GM19025 (cell line): ENCODE measurements at regions not wholly inside any gene's neighbourhood (a gene's known extent, or its start where the extent isn't known, plus 50 kb on each side); places are given as distances from the start of the nearest gene placed in this dataset.

Source experiments
- ATAC-seq: cut with Tn5 transposase; IDR thresholded peaks from one replicate; pipeline ENCODE4 v1.9.1; 2021; ENCODE audit warnings: mild to moderate bottlenecking, low read depth, moderate library complexity; ENCODE audit not compliant: unreplicated experiment

DNA sequence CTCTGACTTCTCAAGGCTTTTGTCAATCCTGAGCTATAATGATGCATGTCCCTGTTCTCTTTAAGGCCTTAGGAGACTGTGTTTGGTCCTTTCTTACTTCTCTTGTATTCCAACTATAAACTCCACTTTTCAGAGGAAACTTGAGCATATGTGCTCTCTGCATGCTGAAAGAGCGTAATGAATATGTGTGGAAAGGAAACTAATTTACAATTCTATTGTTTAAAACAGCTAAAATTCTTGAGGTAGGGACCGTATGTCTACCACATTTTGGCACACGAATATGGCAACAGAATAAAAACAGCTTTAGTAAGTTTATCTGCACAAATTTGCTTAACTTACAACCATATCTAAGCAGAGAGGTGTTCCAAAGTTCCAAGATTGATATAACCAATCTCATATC, 242.0 kb upstream of the DCBLD2 start:
- ATAC-seq = no peak

DNA sequence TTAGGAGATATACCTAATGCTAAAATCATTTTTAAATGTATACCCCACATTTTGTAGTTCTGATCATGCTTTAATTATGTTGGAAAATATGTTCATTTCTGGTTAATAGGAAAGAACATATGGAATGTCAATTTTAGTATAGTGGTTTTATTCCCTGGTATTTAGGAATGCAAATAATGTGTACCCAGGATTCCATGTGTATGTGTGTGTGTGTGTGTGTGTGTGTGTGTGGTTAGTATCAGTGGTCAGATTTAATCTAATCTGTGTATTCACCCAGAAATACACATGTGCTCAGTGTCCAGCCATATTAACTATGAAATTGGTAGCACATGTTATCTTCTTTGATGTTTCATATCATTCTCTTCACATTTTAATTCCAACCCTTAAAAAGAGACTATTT, 233.5 kb upstream of the DCBLD2 start:
- ATAC-seq = no peak

DNA sequence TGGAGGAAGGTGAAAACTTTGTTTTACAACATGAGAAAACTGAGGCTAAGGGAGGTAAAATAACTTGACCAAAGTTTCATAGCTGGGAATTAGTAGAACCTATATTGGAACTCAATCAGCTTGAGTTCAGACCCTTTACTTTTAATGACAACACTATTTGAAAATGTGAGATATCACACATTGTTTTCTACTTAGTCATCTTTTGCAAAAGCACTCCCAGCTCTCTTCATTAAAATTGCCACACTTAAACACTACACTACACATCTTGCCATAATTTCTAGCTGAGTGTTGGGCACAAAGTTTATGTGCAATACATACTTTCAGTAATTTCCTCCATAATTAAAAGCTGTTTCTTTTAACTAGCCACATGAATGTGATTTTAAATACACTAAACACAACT, 230.4 kb upstream of the DCBLD2 start:
- ATAC-seq = no peak

DNA sequence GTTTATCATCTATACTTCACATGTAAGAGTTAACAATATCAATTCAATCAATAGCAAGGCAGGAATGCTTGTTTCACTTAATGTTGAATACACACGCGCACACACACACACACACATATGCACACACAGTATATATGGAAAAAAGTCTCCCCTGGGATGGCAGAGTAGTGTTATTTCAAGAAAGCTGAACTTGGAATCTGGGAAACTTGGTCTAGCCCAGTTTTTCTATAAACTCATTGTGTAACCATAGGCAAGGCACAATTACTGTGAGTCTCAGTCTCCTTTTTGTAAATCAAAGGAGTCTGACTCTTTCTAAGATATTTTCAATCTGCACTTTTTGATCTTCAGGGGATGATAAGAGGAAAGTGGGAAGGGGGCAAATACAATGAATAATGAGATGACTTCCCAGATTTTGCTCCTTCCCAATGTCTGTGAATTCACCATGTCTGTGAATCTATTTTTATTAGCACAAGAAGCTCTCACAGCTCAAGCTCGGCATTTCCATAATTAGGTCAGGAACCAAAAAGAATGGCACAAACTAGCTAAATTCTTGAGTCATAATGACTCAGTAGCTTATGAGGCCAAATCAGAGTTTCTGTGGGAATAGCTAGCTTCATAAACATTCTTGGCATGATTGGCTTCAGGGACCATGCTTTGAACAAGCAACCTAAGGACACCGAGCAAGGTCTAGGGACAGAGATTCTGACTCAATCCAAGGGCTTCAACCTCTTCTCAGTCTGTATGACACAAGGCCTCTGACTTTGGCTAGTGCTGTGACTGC, 227.4 kb upstream of the DCBLD2 start:
- ATAC-seq = no peak

DNA sequence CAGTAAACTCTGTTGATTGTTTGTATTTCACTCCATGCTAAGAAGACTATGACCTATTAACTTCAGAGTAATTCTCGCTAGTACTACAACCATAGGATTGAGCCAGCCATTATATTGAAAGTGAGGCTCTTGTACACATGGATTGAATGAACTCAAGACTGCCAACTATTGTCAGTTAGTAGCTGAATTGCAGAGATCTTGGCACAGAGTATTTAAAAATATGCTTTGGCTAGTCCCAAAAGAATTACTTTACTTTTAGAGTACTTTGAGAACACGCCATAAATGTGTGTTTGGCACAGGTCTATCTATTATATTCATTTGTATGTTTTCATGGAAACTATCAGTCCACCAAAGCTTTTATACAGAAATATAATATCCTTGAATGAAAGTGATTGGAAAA, 226.7 kb upstream of the DCBLD2 start:
- no peak for ATAC-seq

DNA sequence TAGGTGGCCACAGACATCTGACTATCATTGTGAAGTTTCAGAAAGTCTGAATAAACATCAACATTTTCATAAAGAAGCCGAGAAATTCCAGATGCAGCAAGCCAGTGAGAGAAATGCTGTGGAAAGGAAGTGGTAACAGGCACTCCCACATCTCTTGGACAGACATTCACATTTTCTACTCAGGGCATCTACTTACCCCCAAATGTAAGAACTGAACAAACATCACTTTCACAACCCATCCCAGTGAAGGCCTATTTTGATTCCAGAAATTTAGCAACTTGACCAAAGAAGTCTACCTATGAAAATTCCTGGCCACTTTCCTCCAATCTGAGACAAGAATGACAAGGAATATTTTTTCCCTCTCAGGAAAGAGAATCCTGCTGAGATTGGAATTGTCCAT, 224.8 kb upstream of the DCBLD2 start:
- ATAC-seq = no peak

DNA sequence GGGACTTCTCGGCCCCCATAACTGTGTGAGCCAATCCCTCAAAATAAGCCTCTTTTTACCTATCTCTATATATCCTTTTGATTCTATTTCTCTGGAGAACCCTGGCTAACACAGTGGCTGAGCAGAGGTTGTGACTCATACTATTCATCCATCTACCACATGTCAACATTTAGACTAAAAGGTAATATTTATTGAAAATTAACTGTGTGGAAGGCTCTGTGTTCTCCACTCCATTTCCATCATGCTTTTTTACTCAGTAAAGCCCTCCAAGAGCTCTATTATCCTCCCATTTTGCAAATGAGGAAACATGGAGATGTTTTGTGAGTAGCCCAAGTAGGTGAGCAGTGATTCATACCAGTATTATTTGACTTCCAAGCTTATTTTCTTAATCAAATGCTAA, 217.9 kb upstream of the DCBLD2 start:
- no peak for ATAC-seq

DNA sequence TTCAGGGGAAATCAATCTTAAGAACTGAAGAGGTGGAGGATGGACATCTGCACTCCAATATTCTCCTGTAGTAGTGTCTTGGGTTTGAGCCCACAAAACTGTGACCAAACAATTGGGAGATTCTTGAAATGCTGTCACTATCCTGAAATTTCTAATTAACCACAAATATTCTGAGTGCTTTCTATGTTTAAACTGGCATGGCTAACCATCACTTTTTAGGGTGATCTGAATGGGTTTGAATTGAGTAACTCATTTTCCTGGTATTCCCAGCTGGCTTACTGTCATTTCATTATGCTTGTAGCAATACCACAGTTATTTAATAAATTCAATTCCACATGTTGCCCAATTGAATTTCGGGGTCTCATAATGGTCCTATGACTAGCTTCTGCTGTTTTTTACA, 216.9 kb upstream of the DCBLD2 start:
- ATAC-seq = no peak

DNA sequence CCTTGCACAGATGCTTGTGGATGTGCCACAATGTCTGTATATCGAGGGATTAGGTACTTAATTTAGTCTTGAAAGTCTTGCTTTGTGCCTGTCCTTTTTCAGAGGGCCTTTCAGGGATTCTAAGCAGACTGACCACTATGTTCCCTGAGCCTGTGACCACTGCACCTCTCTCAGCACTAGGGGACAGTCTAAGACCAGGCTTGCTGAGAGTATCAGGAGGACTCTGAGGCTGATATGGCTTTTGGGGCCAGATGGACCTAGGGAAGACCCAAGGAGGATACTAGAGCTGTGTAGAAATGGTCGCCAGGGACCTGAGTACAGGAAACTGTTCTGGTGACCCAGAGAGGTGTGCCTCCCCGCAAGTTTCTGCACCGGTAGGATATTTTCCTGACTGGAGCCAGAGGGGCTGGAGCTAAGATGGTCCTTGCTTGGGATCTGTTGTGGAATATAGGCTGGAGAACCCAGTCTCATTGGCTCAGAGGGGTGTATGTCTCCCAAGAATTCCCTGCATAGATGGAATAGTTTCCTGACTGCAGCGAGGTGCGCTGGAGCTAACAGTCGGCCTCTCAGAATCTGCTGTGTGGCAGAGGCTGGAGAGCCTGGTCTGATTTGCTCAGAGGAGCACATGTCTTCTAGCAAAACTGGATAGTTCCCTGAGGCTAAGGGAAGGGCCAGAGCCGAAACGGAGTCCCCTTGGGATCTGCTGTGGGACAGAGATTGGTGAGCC, 213.2 kb upstream of the DCBLD2 start:
- no peak for ATAC-seq

DNA sequence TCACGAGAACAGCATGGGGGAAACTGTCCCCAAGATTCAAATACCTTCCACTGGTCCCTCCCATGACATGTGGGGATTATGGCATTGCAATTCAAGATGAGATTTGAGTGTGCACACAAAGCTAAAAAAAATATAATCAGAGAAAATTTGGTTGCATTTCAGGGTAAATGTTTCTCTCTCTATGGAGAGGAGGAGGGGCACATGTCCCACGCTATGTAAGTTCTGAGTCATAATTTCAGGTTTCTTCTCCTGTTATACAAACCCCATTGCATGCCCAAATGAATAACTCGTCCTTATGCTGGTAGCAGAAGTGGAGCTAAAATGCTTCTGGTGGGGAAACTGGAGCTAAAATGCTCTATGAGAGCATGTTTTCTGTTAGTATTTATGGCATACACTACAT, 209.7 kb upstream of the DCBLD2 start:
- no peak for ATAC-seq

DNA sequence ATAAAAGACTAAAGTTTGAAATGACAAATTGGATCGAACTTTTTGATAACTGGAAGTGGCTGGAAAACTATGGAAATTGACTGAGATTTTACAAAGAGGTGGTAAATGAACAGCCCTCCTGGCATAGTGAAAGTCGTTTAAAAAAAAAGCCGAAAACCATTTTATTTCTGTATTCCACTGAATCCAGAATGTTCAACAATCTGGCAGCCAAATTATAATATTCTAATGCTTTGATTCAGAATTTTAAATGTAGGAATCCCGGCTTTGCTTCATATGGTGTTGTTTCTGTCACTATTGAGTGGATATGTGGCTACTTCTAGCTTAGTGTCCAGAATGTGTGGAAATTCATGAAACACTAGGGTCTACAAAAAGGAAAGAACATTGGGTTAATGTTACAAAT, 208.9 kb upstream of the DCBLD2 start:
- ATAC-seq = no peak

DNA sequence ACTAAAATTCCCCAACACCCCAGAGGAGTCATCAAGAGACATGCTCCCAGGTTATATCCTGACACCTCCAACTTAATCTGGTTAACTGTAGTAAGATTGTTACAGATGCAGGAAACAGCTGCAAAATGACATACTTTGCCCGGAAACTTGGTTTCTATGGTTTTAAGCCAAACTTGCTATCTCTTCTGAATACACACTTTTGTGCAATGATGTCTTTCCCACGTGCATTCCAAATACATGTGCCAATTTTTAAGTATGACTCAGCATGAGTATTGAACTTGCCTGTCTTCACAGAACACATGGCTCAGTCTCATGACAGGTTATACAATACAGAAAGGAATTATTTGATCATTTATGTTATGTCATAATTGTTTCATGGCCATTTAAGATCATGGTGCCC, 207.0 kb upstream of the DCBLD2 start:
- no peak for ATAC-seq

DNA sequence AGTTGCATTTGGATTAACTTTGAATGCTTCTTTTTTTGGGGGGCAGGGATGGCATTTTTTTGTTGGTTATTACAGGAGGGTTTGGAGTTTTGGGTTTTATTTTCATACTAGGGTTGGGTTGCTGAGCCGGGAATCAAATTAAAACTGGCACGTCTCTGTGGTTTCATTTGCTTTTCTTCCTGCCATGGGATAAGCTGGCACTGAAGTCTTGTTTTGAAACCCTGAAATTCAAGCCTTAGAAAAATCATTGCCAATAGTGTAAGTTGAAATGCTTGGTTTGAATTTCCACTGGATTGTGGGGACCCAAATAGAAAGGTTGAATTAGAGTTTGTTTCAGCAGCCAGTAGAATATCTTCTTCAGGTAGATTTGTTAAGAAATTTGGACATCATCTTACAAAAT, 193.1 kb upstream of the DCBLD2 start:
- no peak for ATAC-seq

DNA sequence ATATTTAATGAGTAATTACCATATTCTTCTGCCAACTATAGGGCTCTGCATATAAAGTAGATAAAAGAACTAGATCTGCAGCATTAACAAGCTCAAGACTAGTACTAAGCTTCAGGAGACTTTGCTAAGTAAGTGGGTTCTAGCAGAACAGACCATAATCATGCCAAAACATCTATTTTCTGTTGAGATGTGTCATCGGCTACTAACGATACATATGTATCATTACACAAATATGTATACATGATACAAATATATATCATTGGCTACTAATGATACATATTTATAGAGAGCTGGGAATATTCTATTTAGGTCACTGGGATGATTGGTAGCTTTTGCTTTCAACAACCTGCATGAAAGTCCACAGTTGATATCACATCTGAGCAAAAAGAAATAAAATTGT, 185.8 kb upstream of the DCBLD2 start:
- ATAC-seq = no peak

DNA sequence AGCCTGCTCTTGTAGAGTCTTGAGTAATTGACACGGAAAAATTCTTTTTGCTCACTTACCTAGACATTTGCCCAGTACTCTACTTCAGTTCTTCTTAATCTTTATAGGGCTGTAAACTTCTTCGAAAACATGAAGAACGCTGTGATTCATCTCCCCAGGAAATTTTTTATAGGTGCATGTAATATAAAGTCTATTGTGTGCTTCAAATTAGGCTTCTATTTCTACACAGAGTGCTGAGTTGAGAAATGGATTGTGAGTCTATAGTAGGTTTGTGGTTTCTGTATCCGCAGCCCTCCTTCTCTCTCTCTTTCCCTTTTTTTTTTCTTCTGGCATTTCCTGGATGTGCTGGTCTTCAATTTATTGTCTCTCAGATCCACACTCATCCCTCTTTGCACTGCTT, 183.3 kb upstream of the DCBLD2 start:
- no peak for ATAC-seq

DNA sequence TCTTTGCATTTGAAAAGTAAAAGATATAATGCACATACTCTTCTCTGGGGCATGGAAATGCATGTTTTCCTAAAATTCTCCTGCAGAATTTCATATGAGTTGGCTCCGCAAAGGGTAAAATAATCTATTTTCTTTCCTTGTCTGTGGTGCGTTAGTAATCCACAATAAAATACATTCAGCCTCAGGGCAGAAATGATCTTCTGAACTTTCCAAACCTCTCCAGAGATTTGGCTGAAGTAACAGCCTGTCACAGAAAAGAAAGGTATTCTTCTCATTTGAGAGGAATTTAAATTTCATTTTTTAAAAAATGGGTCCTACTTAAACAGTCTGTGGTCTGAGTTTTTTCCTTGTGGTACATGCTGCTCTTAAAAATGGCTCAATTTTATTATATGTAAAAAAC, 182.7 kb upstream of the DCBLD2 start:
- ATAC-seq = no peak

DNA sequence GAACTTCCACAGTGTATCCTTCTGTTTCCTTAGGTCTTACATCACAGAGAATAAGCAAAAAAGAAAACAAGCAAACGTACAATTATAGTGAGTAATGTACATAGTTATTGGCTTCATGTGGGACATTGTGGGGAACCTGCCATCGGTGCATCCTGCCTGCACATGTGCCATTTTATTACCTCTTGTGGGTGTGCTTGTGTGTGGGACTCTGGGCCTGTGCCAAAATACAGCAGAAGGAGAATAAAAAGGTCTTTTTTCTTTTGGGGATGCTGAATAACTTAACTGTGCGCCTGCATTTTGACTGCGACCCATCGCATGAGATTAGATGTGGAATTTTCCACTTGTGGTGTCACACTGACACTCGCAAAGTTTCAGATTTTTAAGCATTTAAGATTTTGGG, 169.6 kb upstream of the DCBLD2 start:
- no peak for ATAC-seq

DNA sequence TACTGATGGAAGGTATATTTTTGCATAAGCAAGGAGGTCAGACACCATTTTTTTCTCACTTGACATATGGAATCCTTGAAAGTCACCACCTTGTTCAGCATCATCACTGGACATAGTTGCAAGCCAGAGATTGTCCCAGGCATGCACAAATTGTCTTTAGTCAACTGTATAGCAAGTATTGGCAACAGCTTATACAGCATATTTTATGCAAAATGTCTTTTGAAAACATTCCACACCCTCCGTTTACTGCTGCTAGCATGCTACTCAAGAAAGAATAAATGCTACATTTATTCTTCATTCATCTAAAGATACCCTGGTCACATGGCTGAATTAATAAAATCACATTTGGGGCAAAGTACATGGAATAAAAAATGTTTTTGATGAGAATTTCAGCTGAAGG, 168.5 kb upstream of the DCBLD2 start:
- ATAC-seq = no peak

DNA sequence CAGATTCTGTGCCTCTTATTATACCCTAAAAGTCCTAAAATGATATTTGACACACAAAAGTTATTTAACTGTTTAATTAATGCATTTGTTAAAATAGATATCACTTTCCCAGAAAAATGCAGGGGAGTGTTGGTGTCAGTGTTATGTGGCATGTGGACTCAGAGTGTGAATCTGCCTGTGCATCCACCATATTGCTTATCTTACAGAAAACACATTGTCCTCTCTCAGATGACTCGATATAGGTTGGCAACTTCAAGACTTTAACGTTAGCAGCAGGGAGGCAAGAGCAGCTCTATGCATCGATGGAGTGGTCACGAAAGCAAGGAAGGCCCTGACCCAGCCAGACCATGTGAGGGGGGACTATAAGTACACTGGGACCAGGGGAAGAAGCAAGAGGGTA, 165.4 kb upstream of the DCBLD2 start:
- ATAC-seq = no peak

DNA sequence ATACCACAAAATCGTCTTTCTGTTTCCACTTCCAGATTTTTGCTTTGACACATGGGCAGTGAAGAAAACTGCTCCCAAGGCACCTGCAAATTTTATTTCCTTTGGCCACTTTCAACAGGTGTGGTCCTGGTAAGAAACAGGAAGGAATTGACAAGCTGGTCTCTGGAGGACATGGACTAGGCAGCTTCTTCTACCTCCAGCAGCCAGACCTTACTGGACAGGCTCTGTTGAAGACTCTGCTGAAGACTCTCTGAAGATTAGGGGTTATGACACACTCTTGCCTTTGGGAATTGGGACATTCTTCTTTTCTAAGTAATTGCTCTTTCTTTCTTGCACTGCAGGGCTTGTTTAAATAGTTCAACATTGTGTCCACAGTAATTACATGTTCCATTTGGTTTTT, 147.7 kb upstream of the DCBLD2 start:
- no peak for ATAC-seq

DNA sequence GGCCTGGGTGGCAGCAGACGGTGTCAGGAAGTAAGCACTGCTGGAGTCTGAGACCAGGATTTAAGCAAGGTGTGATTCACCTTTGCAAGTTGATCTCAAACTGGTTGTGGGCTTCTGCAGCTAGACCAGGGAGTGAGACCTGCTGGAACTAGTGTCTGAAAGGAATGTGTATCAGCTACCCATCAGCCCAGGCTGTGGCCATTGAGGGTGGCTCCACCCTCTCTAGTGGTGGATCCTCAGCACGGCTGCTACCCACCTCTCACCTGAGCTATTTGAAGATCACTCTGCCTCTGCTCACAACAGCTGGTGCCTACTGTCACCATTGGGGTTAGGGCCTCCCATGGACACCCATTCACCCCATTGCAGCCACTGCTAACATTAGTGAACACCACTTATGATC, 140.3 kb upstream of the DCBLD2 start:
- ATAC-seq = no peak

DNA sequence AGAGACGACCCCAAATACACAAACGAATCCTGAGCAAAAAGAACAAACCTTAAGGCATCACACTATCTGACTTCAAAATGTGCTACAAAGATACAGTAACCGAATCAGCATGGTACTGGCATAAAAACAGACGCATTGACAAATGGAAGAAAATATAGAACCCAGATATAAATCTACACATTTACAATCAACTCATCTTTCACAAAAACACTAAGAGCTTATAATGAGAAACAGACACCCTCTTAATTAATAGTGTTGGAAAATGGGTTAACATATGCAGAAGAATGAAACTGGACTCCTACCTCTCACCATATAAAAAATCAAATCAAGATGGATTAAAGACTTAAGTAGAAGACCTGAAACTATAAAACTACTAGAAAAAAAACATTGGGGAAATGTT, 130.3 kb upstream of the DCBLD2 start:
- ATAC-seq = no peak
